ENCODE measurements at regions not wholly inside any gene's neighbourhood (a gene's known extent, or its start where the extent isn't known, plus 50 kb on each side); places are given as distances from the start of the nearest gene placed in this dataset.
"Not testable (repeated sequence)": the region's sequence is repeated elsewhere in the genome, so short reads cannot be mapped to it uniquely, and the experiment has no call there.

- intact Hi-C loops (cut with DNase I) = no loop called here
- ATAC-seq (ENCODE audit: poor library complexity) (no peak), DNase-seq (no peak)
Measured at GRCh38 chr17:5718726-5719125, 134.4 kb upstream of the NLRP1 start.

GRCh38 chr17:5719976-5720375 lies 135.7 kb upstream of the NLRP1 start:
- ATAC-seq (ENCODE audit: poor library complexity) = no peak
- DNase-seq = no peak
- intact Hi-C loops (cut with DNase I) = no loop called here

GRCh38 chr17:5730373-5730772 lies 146.1 kb upstream of the NLRP1 start:
- no peak for DNase-seq
- ATAC-seq (ENCODE audit: poor library complexity) = no peak
- intact Hi-C loops (cut with DNase I) = no loop called here

- DNase-seq = no peak
- ATAC-seq (ENCODE audit: poor library complexity) = no peak
- intact Hi-C loops (cut with DNase I) = no loop called here
Measured at GRCh38 chr17:5740937-5741336, 156.6 kb upstream of the NLRP1 start.

- DNase-seq (no peak), ATAC-seq (ENCODE audit: poor library complexity) (no peak)
Measured at GRCh38 chr17:5741810-5742209, 157.5 kb upstream of the NLRP1 start.

GRCh38 chr17:5745111-5745813 lies 161.0 kb upstream of the NLRP1 start:
- DNase-seq = no peak
- intact Hi-C loops (cut with DNase I) = no loop called here
- ATAC-seq (ENCODE audit: poor library complexity) = peak; percentile 62

More at GRCh38 chr17:5741810-5742209, 157.5 kb upstream of the NLRP1 start:
- intact Hi-C loops (cut with DNase I) = no loop called here

GRCh38 chr17:5747276-5747675 lies 163.0 kb upstream of the NLRP1 start:
- intact Hi-C loops (cut with DNase I) = no loop called here
- no peak for ATAC-seq (ENCODE audit: poor library complexity)
- no peak for DNase-seq

GRCh38 chr17:5747964-5748363 lies 163.7 kb upstream of the NLRP1 start:
- DNase-seq (no peak), ATAC-seq (ENCODE audit: poor library complexity) (no peak)
- intact Hi-C loops (cut with DNase I) = no loop called here

- no peak for DNase-seq
- intact Hi-C loops (cut with DNase I) = no loop called here
- ATAC-seq (ENCODE audit: poor library complexity) = no peak
Measured at GRCh38 chr17:5753421-5753820, 169.1 kb upstream of the NLRP1 start.

- DNase-seq = no peak
- intact Hi-C loops (cut with DNase I) = no loop called here
- ATAC-seq (ENCODE audit: poor library complexity) = no peak
Measured at GRCh38 chr17:5757314-5757907, 173.1 kb upstream of the NLRP1 start.

GRCh38 chr17:5758651-5759050 lies 174.3 kb upstream of the NLRP1 start:
- intact Hi-C loops (cut with DNase I) = no loop called here
- DNase-seq (no peak), ATAC-seq (ENCODE audit: poor library complexity) (no peak)

GRCh38 chr17:5759501-5759925 lies 175.2 kb upstream of the NLRP1 start:
- intact Hi-C loops (cut with DNase I) = no loop called here
- DNase-seq (no peak), ATAC-seq (ENCODE audit: poor library complexity) (no peak)

- DNase-seq (no peak), ATAC-seq (ENCODE audit: poor library complexity) (no peak)
- intact Hi-C loops (cut with DNase I) = no loop called here
Measured at GRCh38 chr17:5762191-5762590, 177.9 kb upstream of the NLRP1 start.

- no peak for DNase-seq
- intact Hi-C loops (cut with DNase I) = no loop called here
- no peak for ATAC-seq (ENCODE audit: poor library complexity)
Measured at GRCh38 chr17:5763595-5764306, 179.4 kb upstream of the NLRP1 start.

GRCh38 chr17:5769593-5770354 lies 185.5 kb upstream of the NLRP1 start:
- DNase-seq = no peak
- intact Hi-C loops (cut with DNase I) = no loop called here
- ATAC-seq (ENCODE audit: poor library complexity) = no peak

- intact Hi-C loops (cut with DNase I) = no loop called here
- DNase-seq = no peak
- no peak for ATAC-seq (ENCODE audit: poor library complexity)
Measured at GRCh38 chr17:5770441-5771270, 186.3 kb upstream of the NLRP1 start.

- intact Hi-C loops (cut with DNase I) = not testable (repeated sequence)
Measured at GRCh38 chr17:5771271-5771577, 186.9 kb upstream of the NLRP1 start.

GRCh38 chr17:5772017-5772416 lies 187.7 kb upstream of the NLRP1 start:
- intact Hi-C loops (cut with DNase I); ATAC-seq (ENCODE audit: poor library complexity); DNase-seq: not testable (repeated sequence)

More at GRCh38 chr17:5771271-5771577, 186.9 kb upstream of the NLRP1 start:
- DNase-seq; ATAC-seq (ENCODE audit: poor library complexity): not testable (repeated sequence)

- no peak for DNase-seq
- intact Hi-C loops (cut with DNase I) = no loop called here
- ATAC-seq (ENCODE audit: poor library complexity) = no peak
Measured at GRCh38 chr17:5772720-5773119, 188.4 kb upstream of the NLRP1 start.
